ENCODE measurements at regions not wholly inside any gene's neighbourhood (a gene's known extent, or its start where the extent isn't known, plus 50 kb on each side); places are given as distances from the start of the nearest gene placed in this dataset.
A peak's percentile ranks its signal among the peaks of the same experiment; 100 is the strongest.

DNA sequence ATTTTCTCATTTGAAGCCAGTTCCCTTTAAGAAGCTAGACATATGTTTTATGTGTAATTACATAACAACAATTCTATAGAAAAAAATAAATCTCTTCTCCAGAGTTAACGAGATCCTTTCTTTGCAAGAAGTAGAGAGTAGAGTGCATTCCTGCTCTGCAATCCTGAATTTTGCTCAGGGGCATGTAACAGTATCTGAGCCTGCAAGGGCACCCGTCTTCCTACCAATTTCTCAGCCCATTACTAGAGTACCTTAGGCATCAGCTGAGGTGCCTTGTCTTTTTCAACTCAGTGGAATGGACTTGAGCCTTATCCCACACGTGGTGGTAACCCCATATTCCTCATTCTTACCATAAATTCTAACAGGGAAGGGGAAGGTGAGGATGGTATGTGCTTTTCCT lies 205.9 kb downstream of the IKZF2 start:
- no peak for DNase-seq (ENCODE audit: low read depth)

GRCh38 chr2:212943351-212943750 lies 208.1 kb downstream of the IKZF2 start:
- DNase-seq (ENCODE audit: low read depth), result no peak

DNA sequence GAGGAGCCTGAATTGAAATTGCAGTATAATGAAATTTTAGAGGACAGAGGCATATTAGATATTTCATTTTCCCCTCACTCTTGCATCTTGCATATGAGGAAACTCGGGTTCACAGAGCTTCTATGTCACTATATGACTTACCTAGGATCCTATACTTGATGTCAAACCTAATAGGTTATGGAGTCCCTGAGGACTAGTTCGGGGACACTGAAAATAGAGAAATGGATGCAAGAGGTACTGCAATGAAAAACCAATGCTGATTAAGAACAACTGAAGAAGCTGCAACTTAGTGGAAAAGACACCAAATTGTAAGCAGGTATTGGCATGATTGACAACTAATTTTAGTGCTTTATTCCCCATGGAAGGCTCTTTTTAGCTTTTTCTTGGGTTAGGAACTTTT lies 210.1 kb downstream of the IKZF2 start:
- no peak for DNase-seq (ENCODE audit: low read depth)

DNA sequence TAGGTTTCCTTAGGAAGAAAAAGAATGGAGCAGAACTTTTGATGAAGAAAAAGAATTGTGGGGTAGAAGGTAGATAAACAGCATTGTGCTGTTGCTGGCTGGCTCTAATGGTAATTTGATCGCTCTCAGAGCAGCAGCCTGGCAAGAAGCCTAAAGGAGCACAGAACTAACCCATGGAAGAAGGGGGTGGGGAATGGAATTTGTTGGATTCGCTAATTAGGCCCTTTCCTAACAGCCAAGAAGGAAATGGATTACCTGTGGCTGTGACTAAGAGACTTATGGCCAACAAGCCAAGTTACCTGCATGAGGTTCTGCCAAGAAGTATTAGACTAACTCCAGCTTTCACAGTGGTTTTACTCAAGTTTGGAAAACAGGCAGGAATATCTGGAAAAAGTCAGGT lies 210.6 kb downstream of the IKZF2 start:
- peak; percentile 63 for DNase-seq (ENCODE audit: low read depth)

DNA sequence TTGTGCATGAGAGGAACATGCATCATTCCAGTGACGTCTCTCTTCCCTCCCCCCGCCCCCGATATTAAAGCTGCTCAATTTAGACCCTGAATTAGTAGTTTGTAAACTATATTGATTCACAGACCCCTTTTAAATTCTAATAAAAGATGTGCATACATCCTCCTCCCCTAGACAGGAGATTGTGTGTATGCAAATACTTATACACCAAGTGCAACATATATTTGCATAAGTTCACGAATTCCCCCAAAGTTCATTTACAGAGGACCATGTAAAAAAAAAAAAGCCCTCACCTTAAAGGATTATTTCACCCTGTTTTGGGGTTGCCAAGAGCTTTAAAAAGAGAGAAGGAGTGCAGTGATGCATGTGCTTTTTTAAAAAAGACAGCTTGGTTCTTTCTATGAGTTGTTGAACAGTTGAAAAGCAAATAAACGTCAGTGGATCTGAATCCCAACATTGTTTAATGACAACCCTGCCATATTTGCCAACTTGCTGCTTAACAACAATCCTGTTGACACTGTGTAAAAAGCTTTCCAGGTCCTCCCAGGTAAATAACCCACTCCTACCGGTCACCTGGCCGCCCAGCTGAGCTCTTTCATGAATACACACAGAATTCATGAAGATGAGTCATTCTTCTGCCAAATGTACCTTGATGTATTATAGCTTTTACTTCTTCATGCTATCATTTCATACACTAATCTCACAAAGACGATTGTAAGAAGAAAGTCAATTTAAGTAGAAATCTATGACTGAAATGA lies 211.5 kb downstream of the IKZF2 start:
- DNase-seq (ENCODE audit: low read depth), result no peak

GRCh38 chr2:212938144-212938793 lies 213.1 kb downstream of the IKZF2 start:
- no peak for DNase-seq (ENCODE audit: low read depth)

GRCh38 chr2:212936572-212936971 lies 214.8 kb downstream of the IKZF2 start:
- DNase-seq (ENCODE audit: low read depth), result no peak

GRCh38 chr2:212935752-212936151 lies 215.7 kb downstream of the IKZF2 start:
- no peak for DNase-seq (ENCODE audit: low read depth)

DNA sequence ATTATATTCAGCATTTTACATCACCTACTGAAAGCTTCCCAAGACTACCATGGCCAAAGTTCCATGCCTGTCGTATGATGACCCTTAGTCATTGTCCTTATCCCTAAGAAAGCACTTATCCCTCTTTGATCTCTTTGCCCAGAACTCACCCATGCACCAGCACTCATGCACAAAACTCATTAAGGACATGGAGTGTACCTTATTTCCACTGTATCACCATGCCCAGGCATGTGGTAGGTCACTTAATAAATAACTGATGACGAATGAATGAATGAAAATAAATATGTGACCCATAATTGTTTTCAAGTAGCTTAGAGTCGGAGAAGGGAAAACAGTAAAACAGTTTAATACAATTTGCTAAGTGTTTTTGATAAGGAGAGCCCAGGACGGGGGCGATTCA lies 220.1 kb downstream of the IKZF2 start:
- DNase-seq (ENCODE audit: low read depth), result no peak

GRCh38 chr2:212930556-212931260 lies 220.7 kb downstream of the IKZF2 start:
- no peak for DNase-seq (ENCODE audit: low read depth)

DNA sequence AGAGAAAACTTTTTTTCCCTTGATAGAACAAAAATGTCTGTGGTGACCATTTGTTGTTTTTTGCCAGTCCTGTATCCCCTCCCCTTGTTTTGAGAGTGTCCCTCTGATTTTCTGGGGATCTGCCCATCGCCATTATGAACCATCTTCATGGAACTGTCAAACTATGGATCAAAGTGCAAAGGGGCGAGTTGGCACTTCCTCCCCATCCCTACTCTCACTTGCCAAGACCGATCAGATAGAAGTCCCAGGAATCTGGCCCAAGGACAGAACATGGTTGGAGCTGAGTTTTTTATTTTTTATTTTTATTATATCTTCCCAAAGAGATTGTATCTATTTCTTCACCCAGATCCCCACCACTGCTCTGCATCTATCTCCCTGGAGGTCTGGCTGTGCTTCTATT lies 221.4 kb downstream of the IKZF2 start:
- no peak for DNase-seq (ENCODE audit: low read depth)

- DNase-seq (ENCODE audit: low read depth), result peak; percentile 22
Observed at GRCh38 chr2:212929116-212929515, 222.3 kb downstream of the IKZF2 start.

- no peak for DNase-seq (ENCODE audit: low read depth)
Observed at GRCh38 chr2:212928681-212929080, 222.7 kb downstream of the IKZF2 start.

DNA sequence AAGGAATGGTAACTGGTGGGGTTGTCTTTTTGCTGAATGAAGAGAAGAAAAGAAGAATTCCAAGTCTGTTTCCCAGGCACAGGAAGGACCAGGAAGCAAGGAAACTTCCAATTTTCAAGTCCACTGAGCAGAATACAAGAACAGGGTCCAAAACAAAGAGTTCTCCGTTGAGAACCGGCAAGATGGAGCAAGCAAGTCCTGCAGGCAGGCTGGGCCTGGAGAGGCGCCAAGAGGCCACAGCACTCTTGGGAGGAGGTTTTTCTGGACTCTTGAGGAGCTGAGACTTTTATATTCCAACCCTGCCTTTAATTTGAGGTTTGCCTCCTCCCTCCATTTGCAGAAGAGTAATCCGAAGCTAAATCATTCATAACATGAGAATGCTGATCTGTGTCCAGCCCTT lies 224.5 kb downstream of the IKZF2 start:
- DNase-seq (ENCODE audit: low read depth), result no peak

DNA sequence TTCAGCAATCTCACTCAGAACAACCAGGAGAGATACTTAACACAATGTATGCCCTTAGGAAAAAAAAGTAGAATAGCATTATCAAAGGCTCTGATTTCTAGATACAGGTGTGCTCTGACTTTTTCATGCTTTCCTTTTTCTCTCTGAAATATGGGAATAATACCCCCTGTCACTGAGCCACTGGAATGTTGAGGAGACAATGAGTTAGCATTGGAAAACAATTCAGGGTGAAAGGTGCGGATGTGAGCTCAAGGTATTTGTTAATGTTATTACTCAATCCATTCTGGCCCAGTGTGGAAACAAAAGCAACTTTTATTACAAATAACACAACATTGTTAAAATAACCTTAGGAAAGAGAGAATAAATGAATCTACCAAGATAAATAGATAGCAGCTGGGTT lies 228.0 kb downstream of the IKZF2 start:
- DNase-seq (ENCODE audit: low read depth), result no peak

- DNase-seq (ENCODE audit: low read depth), result no peak
Observed at GRCh38 chr2:212922701-212923100, 228.7 kb downstream of the IKZF2 start.

- DNase-seq (ENCODE audit: low read depth), result no peak
Observed at GRCh38 chr2:212921711-212922110, 229.7 kb downstream of the IKZF2 start.

GRCh38 chr2:212921061-212921460 lies 230.4 kb downstream of the IKZF2 start:
- DNase-seq (ENCODE audit: low read depth), result no peak

- DNase-seq (ENCODE audit: low read depth), result no peak
Observed at GRCh38 chr2:212919238-212919637, 232.2 kb downstream of the IKZF2 start.

DNA sequence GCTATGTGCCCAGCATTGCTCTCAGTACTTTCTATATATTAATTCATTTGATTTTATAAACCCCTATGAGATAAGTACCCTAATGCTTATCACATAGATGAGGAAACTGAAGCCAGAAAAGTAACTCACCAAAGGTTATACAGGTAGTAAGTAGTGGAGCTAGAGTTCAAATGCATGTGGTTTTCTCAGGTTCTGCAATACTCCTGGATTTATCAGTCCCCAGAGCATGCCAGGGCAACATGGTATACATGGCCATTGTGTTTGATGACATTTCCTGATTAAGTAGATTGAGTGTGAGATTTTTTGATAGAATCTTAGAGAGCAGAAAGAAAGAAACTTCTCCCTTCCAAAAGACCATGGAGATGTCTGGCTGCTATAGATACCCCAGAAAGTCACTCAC lies 233.1 kb downstream of the IKZF2 start:
- no peak for DNase-seq (ENCODE audit: low read depth)

DNA sequence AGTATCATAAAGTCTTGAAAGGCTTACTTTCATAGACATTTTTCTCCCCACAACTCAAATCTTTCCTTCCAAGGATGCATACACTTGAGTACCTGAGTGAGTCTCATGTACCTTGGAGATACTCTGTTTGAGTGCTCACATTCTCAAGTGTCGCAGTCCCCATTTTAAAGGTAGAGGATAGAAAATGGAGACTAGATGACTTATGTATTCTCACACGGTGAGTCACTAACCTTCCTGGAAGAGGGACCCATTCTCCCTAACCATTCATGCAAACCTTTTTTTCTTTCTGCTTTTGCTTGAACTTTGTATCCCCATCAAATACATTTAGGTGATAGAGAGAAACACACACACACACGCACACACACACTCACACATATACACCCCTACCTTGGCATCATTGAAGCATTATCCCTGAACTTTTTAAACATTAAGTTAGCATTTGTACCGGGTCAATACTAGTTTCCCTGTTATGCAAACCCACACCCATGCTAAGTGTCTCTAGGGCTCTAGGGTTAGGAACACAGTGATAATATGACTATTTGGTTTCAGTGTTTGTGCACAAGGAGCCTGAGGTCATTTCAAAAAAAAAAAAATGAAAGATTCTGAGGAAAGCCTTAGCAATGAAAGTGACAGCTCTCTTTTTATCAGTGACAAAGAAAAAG lies 236.2 kb downstream of the IKZF2 start:
- DNase-seq (ENCODE audit: low read depth), result peak; percentile 51

DNA sequence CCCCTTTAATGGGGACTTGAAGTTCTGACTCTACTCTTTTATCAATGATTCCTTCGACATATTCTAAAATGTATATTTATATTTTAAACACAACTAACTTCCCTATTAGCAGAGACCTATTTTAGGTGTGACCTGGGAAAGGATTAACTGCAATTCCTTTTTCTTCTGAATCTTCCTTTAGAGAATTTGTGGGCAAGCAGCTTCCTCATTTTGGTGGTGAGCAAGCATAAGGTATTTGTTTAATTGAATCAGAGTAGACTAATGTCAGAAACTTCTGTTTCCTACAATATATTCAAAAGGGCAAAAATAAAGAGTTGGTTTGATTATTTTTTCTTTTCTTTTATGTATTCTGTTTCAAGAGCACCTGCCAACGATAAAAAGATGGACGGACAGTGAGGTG lies 237.0 kb downstream of the IKZF2 start:
- DNase-seq (ENCODE audit: low read depth), result peak; percentile 33
